Naive B cell (primary cell): ENCODE measurements at regions not wholly inside any gene's neighbourhood (a gene's known extent, or its start where the extent isn't known, plus 50 kb on each side); places are given as distances from the start of the nearest gene placed in this dataset.

Experiments
- ATAC-seq, 2 donors: fragments of 150-1000 bp; cut with Tn5 transposase; 2 replicates each; pipeline ENCODE4 v1.10.0; 2021; ENCODE audit warnings: low read depth in 2 of 2, mild to moderate bottlenecking in 2 of 2, moderate library complexity in 2 of 2
- DNase-seq: peaks from one replicate; pipeline ENCODE4 v3.0.0; 2022
- H3K27ac Mint-ChIP-seq, 6 donors: one replicate each; pipeline ENCODE4 v1.8.0; 2020 to 2022; ENCODE audit warnings: mild to moderate bottlenecking in 6 of 6, mixed read lengths in 6 of 6, moderate library complexity in 5 of 6, inconsistent platforms in 2 of 6
- H3K27me3 Mint-ChIP-seq, 3 donors: one replicate each; pipeline ENCODE4 v1.8.0; 2021 to 2022; ENCODE audit warnings: mixed read lengths in 3 of 3, mild to moderate bottlenecking in 1 of 3
- H3K36me3 Mint-ChIP-seq, 2 donors: one replicate each; pipeline ENCODE4 v1.8.0; 2020 to 2022; ENCODE audit warnings: mixed read lengths in 2 of 2, inconsistent platforms in 1 of 2, mild to moderate bottlenecking in 1 of 2
- H3K4me1 Mint-ChIP-seq, 3 donors: one replicate each; pipeline ENCODE4 v1.8.0; 2020 to 2022; ENCODE audit warnings: mixed read lengths in 3 of 3, inconsistent platforms in 1 of 3, mild to moderate bottlenecking in 1 of 3, moderate library complexity in 1 of 3
- H3K4me3 Mint-ChIP-seq, 8 donors: one replicate each; pipeline ENCODE4 v1.8.0; 2020 to 2022; ENCODE audit warnings: mild to moderate bottlenecking in 8 of 8, mixed read lengths in 8 of 8, moderate library complexity in 8 of 8, inconsistent platforms in 2 of 8
- H3K9me3 Mint-ChIP-seq, 7 donors: one replicate each; pipeline ENCODE4 v1.8.0; 2020 to 2022; ENCODE audit warnings: mixed read lengths in 7 of 7, mild to moderate bottlenecking in 5 of 7, inconsistent platforms in 2 of 7, moderate library complexity in 1 of 7

- H3K36me3 Mint-ChIP-seq, result peaks cover 0 to 15% of the 10 kb centered on the region in 2 donors
- DNase-seq, result no peak
- no peak overlapping the region for H3K27ac Mint-ChIP-seq
- no peak for ATAC-seq
- H3K27me3 Mint-ChIP-seq, result peaks cover 24 to 51% (median 45%) of the 10 kb centered on the region in 3 donors
- H3K4me1 Mint-ChIP-seq, result peaks cover 0 to 4% (median 0%) of the 10 kb centered on the region in 3 donors
- peak overlapping the region in 2 of 8 donors; percentile 11 to 30 for H3K4me3 Mint-ChIP-seq
- H3K9me3 Mint-ChIP-seq, result peaks cover 0 to 8% (median 3%) of the 10 kb centered on the region in 7 donors
Observed at GRCh38 chr20:50366270-50367103, 143.7 kb upstream of the PTPN1 start.

GRCh38 chr20:50367104-50367674 lies 143.0 kb upstream of the PTPN1 start:
- H3K36me3 Mint-ChIP-seq, result peaks cover 0 to 15% of the 10 kb centered on the region in 2 donors
- no peak overlapping the region for H3K4me3 Mint-ChIP-seq
- ATAC-seq (no peak), DNase-seq (no peak)
- peaks cover 0 to 4% (median 0%) of the 10 kb centered on the region in 3 donors for H3K4me1 Mint-ChIP-seq
- peaks cover 31 to 51% (median 45%) of the 10 kb centered on the region in 3 donors for H3K27me3 Mint-ChIP-seq
- no peak overlapping the region for H3K27ac Mint-ChIP-seq
- H3K9me3 Mint-ChIP-seq, result peaks cover 0 to 8% (median 3%) of the 10 kb centered on the region in 7 donors

GRCh38 chr20:50367739-50368375 lies 142.3 kb upstream of the PTPN1 start:
- DNase-seq, result no peak
- H3K27ac Mint-ChIP-seq, result no peak overlapping the region
- H3K9me3 Mint-ChIP-seq, result peaks cover 0 to 8% (median 3%) of the 10 kb centered on the region in 7 donors

GRCh38 chr20:50368386-50368785 lies 141.8 kb upstream of the PTPN1 start:
- no peak overlapping the region for H3K27ac Mint-ChIP-seq
- H3K9me3 Mint-ChIP-seq, result peaks cover 0 to 8% (median 0%) of the 10 kb centered on the region in 7 donors
- peaks cover 0 to 15% of the 10 kb centered on the region in 2 donors for H3K36me3 Mint-ChIP-seq
- peaks cover 0 to 4% (median 0%) of the 10 kb centered on the region in 3 donors for H3K4me1 Mint-ChIP-seq
- peaks cover 31 to 58% (median 47%) of the 10 kb centered on the region in 3 donors for H3K27me3 Mint-ChIP-seq
- no peak for ATAC-seq
- no peak overlapping the region for H3K4me3 Mint-ChIP-seq
- no peak for DNase-seq

More at GRCh38 chr20:50367739-50368375, 142.3 kb upstream of the PTPN1 start:
- Mint-ChIP-seq H3K4me3 (no peak overlapping the region), H3K4me1 (peaks cover 0 to 4% (median 0%) of the 10 kb centered on the region in 3 donors), H3K27me3 (peaks cover 31 to 54% (median 48%) of the 10 kb centered on the region in 3 donors), H3K36me3 (peaks cover 0 to 15% of the 10 kb centered on the region in 2 donors)
- no peak for ATAC-seq

GRCh38 chr20:50368813-50369224 lies 141.4 kb upstream of the PTPN1 start:
- Mint-ChIP-seq H3K4me3 (no peak overlapping the region), H3K27me3 (peaks cover 32 to 58% (median 46%) of the 10 kb centered on the region in 3 donors), H3K9me3 (peaks cover 0 to 8% (median 0%) of the 10 kb centered on the region in 7 donors), H3K27ac (no peak overlapping the region), H3K36me3 (peaks cover 0 to 15% of the 10 kb centered on the region in 2 donors), H3K4me1 (peaks cover 0 to 4% (median 0%) of the 10 kb centered on the region in 3 donors)
- ATAC-seq (no peak), DNase-seq (no peak)

GRCh38 chr20:50369225-50370035 lies 140.8 kb upstream of the PTPN1 start:
- peaks cover 0 to 8% (median 0%) of the 10 kb centered on the region in 7 donors for H3K9me3 Mint-ChIP-seq
- H3K4me1 Mint-ChIP-seq, result peaks cover 0 to 4% (median 0%) of the 10 kb centered on the region in 3 donors
- ATAC-seq (no peak), DNase-seq (no peak)
- no peak overlapping the region for H3K4me3 Mint-ChIP-seq
- H3K27me3 Mint-ChIP-seq, result peaks cover 32 to 58% (median 46%) of the 10 kb centered on the region in 3 donors
- H3K36me3 Mint-ChIP-seq, result peaks cover 0 to 15% of the 10 kb centered on the region in 2 donors
- H3K27ac Mint-ChIP-seq, result no peak overlapping the region

GRCh38 chr20:50370036-50370566 lies 140.1 kb upstream of the PTPN1 start:
- DNase-seq, result no peak
- peaks cover 0 to 8% (median 0%) of the 10 kb centered on the region in 7 donors for H3K9me3 Mint-ChIP-seq
- no peak overlapping the region for H3K4me3 Mint-ChIP-seq
- peaks cover 35 to 59% (median 51%) of the 10 kb centered on the region in 3 donors for H3K27me3 Mint-ChIP-seq
- ATAC-seq, result no peak
- peaks cover 0 to 4% (median 0%) of the 10 kb centered on the region in 3 donors for H3K4me1 Mint-ChIP-seq
- no peak overlapping the region for H3K27ac Mint-ChIP-seq
- H3K36me3 Mint-ChIP-seq, result peaks cover 0 to 15% of the 10 kb centered on the region in 2 donors

GRCh38 chr20:50371878-50372769 lies 138.1 kb upstream of the PTPN1 start:
- Mint-ChIP-seq H3K9me3 (peaks cover 0 to 4% (median 0%) of the 10 kb centered on the region in 7 donors), H3K4me3 (no peak overlapping the region), H3K36me3 (peaks cover 0 to 8% of the 10 kb centered on the region in 2 donors), H3K27ac (no peak overlapping the region), H3K4me1 (no peaks in the 10 kb centered on the region), H3K27me3 (peaks cover 31 to 49% (median 47%) of the 10 kb centered on the region in 3 donors)
- ATAC-seq, result no peak
- DNase-seq, result no peak

GRCh38 chr20:50372770-50373088 lies 137.5 kb upstream of the PTPN1 start:
- peaks cover 0 to 8% of the 10 kb centered on the region in 2 donors for H3K36me3 Mint-ChIP-seq
- no peak overlapping the region for H3K27ac Mint-ChIP-seq
- ATAC-seq (no peak), DNase-seq (no peak)
- peaks cover 0 to 4% (median 0%) of the 10 kb centered on the region in 7 donors for H3K9me3 Mint-ChIP-seq
- no peak overlapping the region for H3K4me3 Mint-ChIP-seq
- peaks cover 35 to 53% (median 53%) of the 10 kb centered on the region in 3 donors for H3K27me3 Mint-ChIP-seq
- H3K4me1 Mint-ChIP-seq, result no peaks in the 10 kb centered on the region

GRCh38 chr20:50373674-50374286 lies 136.4 kb upstream of the PTPN1 start:
- H3K27me3 Mint-ChIP-seq, result peaks cover 29 to 53% (median 51%) of the 10 kb centered on the region in 3 donors
- no peak for DNase-seq
- peak overlapping the region in 1 of 8 donors; percentile 7 for H3K4me3 Mint-ChIP-seq
- no peak overlapping the region for H3K27ac Mint-ChIP-seq
- H3K36me3 Mint-ChIP-seq, result no peaks in the 10 kb centered on the region
- ATAC-seq, result no peak
- H3K9me3 Mint-ChIP-seq, result no peaks in the 10 kb centered on the region
- no peaks in the 10 kb centered on the region for H3K4me1 Mint-ChIP-seq

GRCh38 chr20:50374541-50375078 lies 135.6 kb upstream of the PTPN1 start:
- Mint-ChIP-seq H3K4me3 (no peak overlapping the region), H3K4me1 (peaks cover 0 to 2% (median under 1%) of the 10 kb centered on the region in 3 donors), H3K27ac (no peak overlapping the region), H3K36me3 (no peaks in the 10 kb centered on the region), H3K27me3 (peaks cover 29 to 54% (median 52%) of the 10 kb centered on the region in 3 donors), H3K9me3 (no peaks in the 10 kb centered on the region)
- ATAC-seq (no peak), DNase-seq (no peak)
